Prostate gland (tissue), 2 donors: ENCODE measurements at regions not wholly inside any gene's neighbourhood (a gene's known extent, or its start where the extent isn't known, plus 50 kb on each side); places are given as distances from the start of the nearest gene placed in this dataset.

ENCODE experiments used
- CTCF ChIP-seq, 4 experiments: fragments of 200-600 bp in 2 of 4; fragments of 450-650 bp in 2 of 4; sonication (generic) in 2 of 4; IDR thresholded peaks; 1 replicate in 3 of 4; 2 replicates in 1 of 4; pipeline ENCODE4 v1.5.1; 2016 to 2019; ENCODE audit warnings: antibody characterized with exemption in 4 of 4, mild to moderate bottlenecking in 2 of 4, moderate library complexity in 2 of 4
- POLR2A ChIP-seq: fragments of 450-650 bp; IDR thresholded peaks from one replicate; pipeline ENCODE4 v1.6.1; 2016; ENCODE audit warnings: antibody characterized with exemption, mild to moderate bottlenecking
- POLR2AphosphoS5 ChIP-seq: sonication (generic); formaldehyde crosslinking; IDR thresholded peaks from one replicate; pipeline ENCODE4 v1.6.1; 2017; ENCODE audit warnings: antibody characterized with exemption

GRCh38 chrX:109939498-109939897, 63.4 kb upstream of the TMEM164 start:
- TF ChIP-seq CTCF (IDR thresholded peaks at IDR 0.05) (no peak), POLR2A (no peak), POLR2AphosphoS5 (no peak)
